DMS153 treated with DMSO at 0.1 percent for 48 hours (cell line): ENCODE measurements at regions not wholly inside any gene's neighbourhood (a gene's known extent, or its start where the extent isn't known, plus 50 kb on each side); places are given as distances from the start of the nearest gene placed in this dataset.

Source experiments
- DNase-seq: peaks from one replicate; lab custom pipeline; 2025; ENCODE audit not compliant: unreplicated experiment; lab: John Stamatoyannopoulos, UW

- no peak for DNase-seq
Observed at GRCh38 chr7:24341691-24342413, 57.9 kb downstream of the NPY start.

- no peak for DNase-seq
Observed at GRCh38 chr7:24343614-24344013, 59.6 kb downstream of the NPY start.

GRCh38 chr7:24346129-24346528 lies 62.1 kb downstream of the NPY start:
- DNase-seq = no peak

- DNase-seq = no peak
Observed at GRCh38 chr7:24346716-24347115, 62.7 kb downstream of the NPY start.

- no peak for DNase-seq
Observed at GRCh38 chr7:24349339-24349738, 65.3 kb downstream of the NPY start.

- DNase-seq = no peak
Observed at GRCh38 chr7:24354456-24354855, 70.5 kb downstream of the NPY start.

- DNase-seq = no peak
Observed at GRCh38 chr7:24356718-24357386, 72.9 kb downstream of the NPY start.

GRCh38 chr7:24361001-24361400 lies 77.0 kb downstream of the NPY start:
- no peak for DNase-seq

- DNase-seq = no peak
Observed at GRCh38 chr7:24365606-24366005, 81.6 kb downstream of the NPY start.

- DNase-seq = no peak
Observed at GRCh38 chr7:24366876-24367275, 82.9 kb downstream of the NPY start.

- DNase-seq = no peak
Observed at GRCh38 chr7:24368161-24368560, 84.2 kb downstream of the NPY start.

GRCh38 chr7:24370541-24370940 lies 86.6 kb downstream of the NPY start:
- DNase-seq = no peak

- no peak for DNase-seq
Observed at GRCh38 chr7:24372961-24373955, 89.3 kb downstream of the NPY start.

GRCh38 chr7:24378871-24379616 lies 95.1 kb downstream of the NPY start:
- no peak for DNase-seq

GRCh38 chr7:24381894-24382505 lies 98.0 kb downstream of the NPY start:
- DNase-seq = peak; percentile 19

GRCh38 chr7:24383055-24383454 lies 99.1 kb downstream of the NPY start:
- no peak for DNase-seq

- no peak for DNase-seq
Observed at GRCh38 chr7:24384362-24385030, 100.5 kb downstream of the NPY start.

GRCh38 chr7:24388212-24388611 lies 104.2 kb downstream of the NPY start:
- DNase-seq = no peak

GRCh38 chr7:24390376-24391157 lies 106.6 kb downstream of the NPY start:
- DNase-seq = no peak
